ENCODE measurements at regions not wholly inside any gene's neighbourhood (a gene's known extent, or its start where the extent isn't known, plus 50 kb on each side); places are given as distances from the start of the nearest gene placed in this dataset.
"Not testable (repeated sequence)": the region's sequence is repeated elsewhere in the genome, so short reads cannot be mapped to it uniquely, and the experiment has no call there.

DNA sequence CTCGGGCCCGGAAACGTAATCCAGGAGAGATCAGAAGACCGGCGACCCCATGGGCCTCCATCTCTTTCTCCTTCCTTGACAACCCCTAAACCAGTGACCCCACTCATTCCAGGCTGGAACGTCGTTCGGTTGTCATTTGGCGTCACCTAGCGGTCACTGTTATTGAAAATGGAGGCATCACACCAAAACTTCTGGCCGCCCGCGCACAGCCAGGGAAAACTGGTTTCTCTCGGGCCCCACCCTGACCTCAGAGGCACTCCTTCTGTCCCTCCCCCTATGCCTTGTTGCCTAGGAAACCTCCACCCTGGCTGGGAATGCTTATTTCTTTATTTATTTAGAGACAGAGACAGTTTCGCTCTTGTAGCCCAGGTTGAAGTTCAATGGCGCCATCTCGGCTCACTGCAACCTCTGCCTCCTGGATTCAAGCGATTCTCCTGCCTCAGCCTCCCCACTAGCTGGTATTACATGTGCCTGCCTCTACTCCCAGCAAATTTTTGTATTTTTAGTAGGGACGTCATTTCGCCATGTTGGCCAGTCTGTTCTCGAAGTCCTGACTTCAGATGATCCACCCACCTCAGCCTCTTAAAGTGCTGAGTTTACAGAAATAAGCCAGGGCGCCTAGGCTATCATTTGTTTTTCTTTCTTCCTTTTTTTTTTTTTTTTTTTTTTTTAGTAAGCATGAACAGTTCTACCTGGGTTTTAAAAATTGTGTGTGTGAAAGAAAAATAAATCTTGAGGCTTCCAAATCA lies 2144.1 kb upstream of the TPTE start:
- H3K9me3 Mint-ChIP-seq; H3K4me3 Mint-ChIP-seq; H3K36me3 Mint-ChIP-seq (ENCODE audit: low read depth); DNase-seq; H3K4me1 Mint-ChIP-seq; H3K27me3 Mint-ChIP-seq; H3K27ac Mint-ChIP-seq: not testable (repeated sequence)
- peak; percentile 80 for ATAC-seq

DNA sequence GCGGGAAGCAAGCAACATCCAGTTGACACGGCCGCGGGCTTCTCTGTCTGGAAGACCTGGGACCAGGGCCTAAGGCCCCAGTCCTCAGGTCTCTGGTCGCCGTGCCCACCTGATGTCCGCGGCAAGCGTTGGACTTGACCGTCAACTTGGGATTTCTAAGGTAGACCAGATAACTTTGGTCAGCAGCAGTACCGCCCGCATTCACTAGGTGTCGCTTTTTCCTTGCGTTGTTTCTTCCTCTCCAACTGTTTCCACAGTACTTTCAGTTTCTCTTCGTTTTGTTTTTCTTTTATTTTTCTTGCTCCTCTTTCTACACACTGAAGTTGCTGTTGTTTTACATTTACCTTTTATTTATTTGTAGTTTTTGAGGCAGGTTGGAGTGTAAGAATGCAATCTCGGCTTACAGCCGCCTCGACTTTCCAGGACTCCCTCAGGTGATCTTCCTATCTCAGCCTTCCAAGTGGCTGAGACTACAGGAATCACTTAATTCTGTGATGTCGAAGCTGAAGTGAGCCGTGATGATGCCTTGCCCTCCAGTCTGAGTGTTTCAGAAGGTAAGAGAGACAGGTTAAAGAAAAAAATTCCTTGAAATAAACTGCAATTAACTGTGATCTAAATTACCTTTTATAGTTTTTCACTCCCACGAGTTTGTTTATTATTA lies 2140.8 kb upstream of the TPTE start:
- DNase-seq; H3K36me3 Mint-ChIP-seq (ENCODE audit: low read depth); H3K27ac Mint-ChIP-seq; H3K4me3 Mint-ChIP-seq; H3K27me3 Mint-ChIP-seq; H3K9me3 Mint-ChIP-seq; H3K4me1 Mint-ChIP-seq: not testable (repeated sequence)
- ATAC-seq, result peak; percentile 41

DNA sequence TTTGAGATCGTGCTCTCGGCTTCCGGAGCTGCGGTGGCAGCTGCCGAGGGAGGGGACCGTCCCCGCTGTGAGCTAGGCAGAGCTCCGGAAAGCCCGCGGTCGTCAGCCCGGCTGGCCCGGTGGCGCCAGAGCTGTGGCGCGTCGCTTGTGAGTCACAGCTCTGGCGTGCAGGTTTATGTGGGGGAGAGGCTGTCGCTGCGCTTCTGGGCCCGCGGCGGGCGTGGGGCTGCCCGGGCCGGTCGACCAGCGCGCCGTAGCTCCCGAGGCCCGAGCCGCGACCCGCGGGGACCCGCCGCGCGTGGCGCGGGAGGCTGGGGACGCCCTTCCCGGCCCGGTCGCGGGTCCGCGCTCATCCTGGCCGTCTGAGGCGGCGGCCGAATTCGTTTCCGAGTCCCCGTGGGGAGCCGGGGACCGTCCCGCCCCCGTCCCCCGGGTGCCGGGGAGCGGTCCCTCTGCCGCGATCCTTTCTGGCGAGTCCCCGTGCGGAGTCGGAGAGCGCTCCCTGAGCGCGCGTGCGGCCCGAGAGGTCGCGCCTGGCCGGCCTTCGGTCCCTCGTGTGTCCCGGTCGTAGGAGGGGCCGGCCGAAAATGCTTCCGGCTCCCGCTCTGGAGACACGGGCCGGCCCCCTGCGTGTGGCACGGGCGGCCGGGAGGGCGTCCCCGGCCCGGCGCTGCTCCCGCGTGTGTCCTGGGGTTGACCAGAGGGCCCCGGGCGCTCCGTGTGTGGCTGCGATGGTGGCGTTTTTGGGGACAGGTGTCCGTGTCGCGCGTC lies 2133.0 kb upstream of the TPTE start:
- DNase-seq; H3K9me3 Mint-ChIP-seq; H3K27me3 Mint-ChIP-seq; H3K27ac Mint-ChIP-seq; H3K36me3 Mint-ChIP-seq (ENCODE audit: low read depth); H3K4me3 Mint-ChIP-seq; H3K4me1 Mint-ChIP-seq: not testable (repeated sequence)
- ATAC-seq, result peak; percentile 100

DNA sequence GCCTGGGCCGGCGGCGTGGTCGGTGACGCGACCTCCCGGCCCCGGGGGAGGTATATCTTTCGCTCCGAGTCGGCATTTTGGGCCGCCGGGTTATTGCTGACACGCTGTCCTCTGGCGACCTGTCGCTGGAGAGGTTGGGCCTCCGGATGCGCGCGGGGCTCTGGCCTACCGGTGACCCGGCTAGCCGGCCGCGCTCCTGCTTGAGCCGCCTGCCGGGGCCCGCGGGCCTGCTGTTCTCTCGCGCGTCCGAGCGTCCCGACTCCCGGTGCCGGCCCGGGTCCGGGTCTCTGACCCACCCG lies 2132.5 kb upstream of the TPTE start:
- not testable (repeated sequence) for H3K27ac Mint-ChIP-seq; H3K4me3 Mint-ChIP-seq; ATAC-seq; H3K9me3 Mint-ChIP-seq; DNase-seq; H3K27me3 Mint-ChIP-seq; H3K4me1 Mint-ChIP-seq; H3K36me3 Mint-ChIP-seq (ENCODE audit: low read depth)

DNA sequence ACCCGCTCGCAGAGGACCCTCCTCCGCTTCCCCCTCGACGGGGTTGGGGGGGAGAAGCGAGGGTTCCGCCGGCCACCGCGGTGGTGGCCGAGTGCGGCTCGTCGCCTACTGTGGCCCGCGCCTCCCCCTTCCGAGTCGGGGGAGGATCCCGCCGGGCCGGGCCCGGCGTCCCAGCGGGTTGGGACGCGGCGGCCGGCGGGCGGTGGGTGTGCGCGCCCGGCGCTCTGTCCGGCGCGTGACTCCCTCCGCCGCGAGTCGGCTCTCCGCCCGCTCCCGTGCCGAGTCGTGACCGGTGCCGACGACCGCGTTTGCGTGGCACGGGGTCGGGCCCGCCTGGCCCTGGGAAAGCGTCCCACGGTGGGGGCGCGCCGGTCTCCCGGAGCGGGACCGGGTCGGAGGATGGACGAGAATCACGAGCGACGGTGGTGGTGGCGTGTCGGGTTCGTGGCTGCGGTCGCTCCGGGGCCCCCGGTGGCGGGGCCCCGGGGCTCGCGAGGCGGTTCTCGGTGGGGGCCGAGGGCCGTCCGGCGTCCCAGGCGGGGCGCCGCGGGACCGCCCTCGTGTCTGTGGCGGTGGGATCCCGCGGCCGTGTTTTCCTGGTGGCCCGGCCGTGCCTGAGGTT lies 2130.7 kb upstream of the TPTE start:
- ATAC-seq; H3K36me3 Mint-ChIP-seq (ENCODE audit: low read depth); H3K4me3 Mint-ChIP-seq; DNase-seq; H3K27ac Mint-ChIP-seq; H3K4me1 Mint-ChIP-seq; H3K9me3 Mint-ChIP-seq; H3K27me3 Mint-ChIP-seq: not testable (repeated sequence)

DNA sequence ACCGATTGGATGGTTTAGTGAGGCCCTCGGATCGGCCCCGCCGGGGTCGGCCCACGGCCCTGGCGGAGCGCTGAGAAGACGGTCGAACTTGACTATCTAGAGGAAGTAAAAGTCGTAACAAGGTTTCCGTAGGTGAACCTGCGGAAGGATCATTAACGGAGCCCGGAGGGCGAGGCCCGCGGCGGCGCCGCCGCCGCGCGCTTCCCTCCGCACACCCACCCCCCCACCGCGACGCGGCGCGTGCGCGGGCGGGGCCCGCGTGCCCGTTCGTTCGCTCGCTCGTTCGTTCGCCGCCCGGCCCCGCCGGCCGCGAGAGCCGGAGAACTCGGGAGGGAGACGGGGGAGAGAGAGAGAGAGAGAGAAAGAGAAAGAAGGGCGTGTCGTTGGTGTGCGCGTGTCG lies 2127.0 kb upstream of the TPTE start:
- not testable (repeated sequence) for H3K9me3 Mint-ChIP-seq; ATAC-seq; DNase-seq; H3K4me1 Mint-ChIP-seq; H3K36me3 Mint-ChIP-seq (ENCODE audit: low read depth); H3K27me3 Mint-ChIP-seq; H3K27ac Mint-ChIP-seq; H3K4me3 Mint-ChIP-seq

DNA sequence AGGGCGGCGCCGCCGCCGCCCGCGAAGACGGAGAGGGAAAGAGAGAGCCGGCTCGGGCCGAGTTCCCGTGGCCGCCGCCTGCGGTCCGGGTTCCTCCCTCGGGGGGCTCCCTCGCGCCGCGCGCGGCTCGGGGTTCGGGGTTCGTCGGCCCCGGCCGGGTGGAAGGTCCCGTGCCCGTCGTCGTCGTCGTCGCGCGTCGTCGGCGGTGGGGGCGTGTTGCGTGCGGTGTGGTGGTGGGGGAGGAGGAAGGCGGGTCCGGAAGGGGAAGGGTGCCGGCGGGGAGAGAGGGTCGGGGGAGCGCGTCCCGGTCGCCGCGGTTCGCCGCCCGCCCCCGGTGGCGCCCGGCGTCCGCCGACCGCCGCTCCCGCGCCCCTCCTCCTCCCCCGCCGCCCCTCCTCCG lies 2125.4 kb upstream of the TPTE start:
- not testable (repeated sequence) for H3K27ac Mint-ChIP-seq; H3K9me3 Mint-ChIP-seq; H3K27me3 Mint-ChIP-seq; ATAC-seq; H3K36me3 Mint-ChIP-seq (ENCODE audit: low read depth); H3K4me3 Mint-ChIP-seq; H3K4me1 Mint-ChIP-seq; DNase-seq

DNA sequence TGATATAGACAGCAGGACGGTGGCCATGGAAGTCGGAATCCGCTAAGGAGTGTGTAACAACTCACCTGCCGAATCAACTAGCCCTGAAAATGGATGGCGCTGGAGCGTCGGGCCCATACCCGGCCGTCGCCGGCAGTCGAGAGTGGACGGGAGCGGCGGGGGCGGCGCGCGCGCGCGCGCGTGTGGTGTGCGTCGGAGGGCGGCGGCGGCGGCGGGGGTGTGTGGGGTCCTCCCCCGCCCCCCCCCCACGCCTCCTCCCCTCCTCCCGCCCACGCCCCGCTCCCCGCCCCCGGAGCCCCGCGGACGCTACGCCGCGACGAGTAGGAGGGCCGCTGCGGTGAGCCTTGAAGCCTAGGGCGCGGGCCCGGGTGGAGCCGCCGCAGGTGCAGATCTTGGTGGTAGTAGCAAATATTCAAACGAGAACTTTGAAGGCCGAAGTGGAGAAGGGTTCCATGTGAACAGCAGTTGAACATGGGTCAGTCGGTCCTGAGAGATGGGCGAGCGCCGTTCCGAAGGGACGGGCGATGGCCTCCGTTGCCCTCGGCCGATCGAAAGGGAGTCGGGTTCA lies 2122.4 kb upstream of the TPTE start:
- DNase-seq; H3K27me3 Mint-ChIP-seq; H3K4me3 Mint-ChIP-seq; H3K4me1 Mint-ChIP-seq; H3K27ac Mint-ChIP-seq; H3K36me3 Mint-ChIP-seq (ENCODE audit: low read depth); H3K9me3 Mint-ChIP-seq; ATAC-seq: not testable (repeated sequence)

DNA sequence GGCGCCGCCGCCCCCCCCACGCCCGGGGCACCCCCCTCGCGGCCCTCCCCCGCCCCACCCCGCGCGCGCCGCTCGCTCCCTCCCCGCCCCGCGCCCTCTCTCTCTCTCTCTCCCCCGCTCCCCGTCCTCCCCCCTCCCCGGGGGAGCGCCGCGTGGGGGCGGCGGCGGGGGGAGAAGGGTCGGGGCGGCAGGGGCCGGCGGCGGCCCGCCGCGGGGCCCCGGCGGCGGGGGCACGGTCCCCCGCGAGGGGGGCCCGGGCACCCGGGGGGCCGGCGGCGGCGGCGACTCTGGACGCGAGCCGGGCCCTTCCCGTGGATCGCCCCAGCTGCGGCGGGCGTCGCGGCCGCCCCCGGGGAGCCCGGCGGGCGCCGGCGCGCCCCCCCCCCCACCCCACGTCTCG lies 2121.5 kb upstream of the TPTE start:
- not testable (repeated sequence) for H3K4me3 Mint-ChIP-seq; H3K27ac Mint-ChIP-seq; H3K4me1 Mint-ChIP-seq; ATAC-seq; H3K9me3 Mint-ChIP-seq; H3K36me3 Mint-ChIP-seq (ENCODE audit: low read depth); H3K27me3 Mint-ChIP-seq; DNase-seq

DNA sequence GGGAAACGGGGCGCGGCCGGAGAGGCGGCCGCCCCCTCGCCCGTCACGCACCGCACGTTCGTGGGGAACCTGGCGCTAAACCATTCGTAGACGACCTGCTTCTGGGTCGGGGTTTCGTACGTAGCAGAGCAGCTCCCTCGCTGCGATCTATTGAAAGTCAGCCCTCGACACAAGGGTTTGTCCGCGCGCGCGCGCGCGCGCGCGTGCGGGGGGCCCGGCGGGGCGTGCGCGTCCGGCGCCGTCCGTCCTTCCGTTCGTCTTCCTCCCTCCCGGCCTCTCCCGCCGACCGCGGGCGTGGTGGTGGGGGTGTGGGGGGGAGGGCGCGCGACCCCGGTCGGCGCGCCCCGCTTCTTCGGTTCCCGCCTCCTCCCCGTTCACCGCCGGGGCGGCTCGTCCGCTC lies 2119.6 kb upstream of the TPTE start:
- not testable (repeated sequence) for H3K36me3 Mint-ChIP-seq (ENCODE audit: low read depth); ATAC-seq

DNA sequence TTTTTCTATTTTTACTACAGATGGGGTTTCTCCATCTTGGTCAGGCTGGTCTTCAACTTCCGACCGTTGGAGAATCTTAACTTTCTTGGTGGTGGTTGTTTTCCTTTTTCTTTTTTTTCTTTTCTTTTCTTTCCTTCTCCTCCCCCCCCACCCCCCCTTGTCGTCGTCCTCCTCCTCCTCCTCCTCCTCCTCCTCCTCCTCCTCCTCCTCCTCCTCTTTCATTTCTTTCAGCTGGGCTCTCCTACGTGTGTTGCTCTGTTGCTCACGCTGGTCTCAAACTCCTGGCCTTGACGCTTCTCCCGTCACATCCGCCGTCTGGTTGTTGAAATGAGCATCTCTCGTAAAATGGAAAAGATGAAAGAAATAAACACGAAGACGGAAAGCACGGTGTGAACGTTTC lies 2115.1 kb upstream of the TPTE start:
- not testable (repeated sequence) for ATAC-seq; H3K36me3 Mint-ChIP-seq (ENCODE audit: low read depth); H3K9me3 Mint-ChIP-seq; DNase-seq; H3K4me3 Mint-ChIP-seq; H3K27ac Mint-ChIP-seq; H3K27me3 Mint-ChIP-seq; H3K4me1 Mint-ChIP-seq

More for the DNA sequence above, 2119.6 kb upstream of the TPTE start:
- DNase-seq, H3K27me3 Mint-ChIP-seq, H3K9me3 Mint-ChIP-seq, H3K27ac Mint-ChIP-seq, H3K4me1 Mint-ChIP-seq, H3K4me3 Mint-ChIP-seq: not testable (repeated sequence)

DNA sequence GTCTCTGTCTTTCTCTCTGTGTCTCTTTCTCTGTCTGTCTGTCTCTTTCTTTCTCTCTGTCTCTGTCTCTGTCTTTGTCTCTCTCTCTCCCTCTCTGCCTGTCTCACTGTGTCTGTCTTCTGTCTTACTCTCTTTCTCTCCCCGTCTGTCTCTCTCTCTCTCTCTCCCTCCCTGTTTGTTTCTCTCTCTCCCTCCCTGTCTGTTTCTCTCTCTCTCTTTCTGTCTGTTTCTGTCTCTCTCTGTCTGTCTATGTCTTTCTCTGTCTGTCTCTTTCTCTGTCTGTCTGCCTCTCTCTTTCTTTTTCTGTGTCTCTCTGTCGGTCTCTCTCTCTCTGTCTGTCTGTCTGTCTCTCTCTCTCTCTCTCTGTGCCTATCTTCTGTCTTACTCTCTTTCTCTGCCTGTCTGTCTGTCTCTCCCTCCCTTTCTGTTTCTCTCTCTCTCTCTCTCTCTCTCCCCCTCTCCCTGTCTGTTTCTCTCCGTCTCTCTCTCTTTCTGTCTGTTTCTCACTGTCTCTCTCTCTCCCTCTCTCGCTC lies 2110.2 kb upstream of the TPTE start:
- not testable (repeated sequence) for H3K27me3 Mint-ChIP-seq; H3K4me1 Mint-ChIP-seq; H3K9me3 Mint-ChIP-seq; H3K27ac Mint-ChIP-seq; DNase-seq; H3K36me3 Mint-ChIP-seq (ENCODE audit: low read depth); H3K4me3 Mint-ChIP-seq
- peak; percentile 17 for ATAC-seq

DNA sequence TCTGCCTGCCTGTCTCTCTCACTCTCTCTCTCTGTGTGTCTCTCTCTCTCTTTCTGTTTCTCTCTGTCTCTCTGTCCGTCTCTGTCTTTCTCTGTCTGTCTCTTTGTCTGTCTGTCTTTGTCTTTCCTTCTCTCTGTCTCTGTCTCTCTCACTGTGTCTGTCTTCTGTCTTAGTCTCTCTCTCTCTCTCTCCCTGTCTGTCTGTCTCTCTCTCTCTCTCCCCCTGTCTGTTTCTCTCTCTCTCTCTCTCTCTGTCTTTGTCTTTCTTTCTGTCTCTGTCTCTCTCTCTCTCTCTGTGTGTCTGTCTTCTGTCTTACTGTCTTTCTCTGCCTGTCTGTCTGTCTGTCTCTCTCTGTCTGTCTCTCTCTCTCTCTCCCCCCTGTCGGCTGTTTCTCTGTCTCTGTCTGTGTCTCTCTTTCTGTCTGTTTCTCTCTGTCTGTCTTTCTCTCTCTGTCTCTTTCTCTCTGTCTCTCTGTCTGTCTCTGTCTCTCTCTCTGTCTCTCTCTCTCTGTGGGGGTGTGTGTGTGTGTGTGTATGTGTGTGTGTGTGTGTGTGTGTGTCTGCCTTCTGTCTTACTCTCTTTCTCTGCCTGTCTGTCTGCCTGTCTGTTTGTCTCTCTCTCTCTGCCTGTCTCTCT lies 2101.3 kb upstream of the TPTE start:
- not testable (repeated sequence) for H3K4me1 Mint-ChIP-seq; H3K36me3 Mint-ChIP-seq (ENCODE audit: low read depth); DNase-seq; H3K9me3 Mint-ChIP-seq; H3K27me3 Mint-ChIP-seq; H3K4me3 Mint-ChIP-seq
- peak; percentile 89 for ATAC-seq
- peak overlapping the region; percentile 0 for H3K27ac Mint-ChIP-seq
